Ascending aorta (tissue), 2 donors: ENCODE measurements at regions not wholly inside any gene's neighbourhood (a gene's known extent, or its start where the extent isn't known, plus 50 kb on each side); places are given as distances from the start of the nearest gene placed in this dataset.

Experiments used
- DNase-seq, 2 donors: peaks; one replicate each; pipeline ENCODE4 v3.0.0-alpha.2; 2019; ENCODE audit warnings: low spot score in 2 of 2
- H3K27ac ChIP-seq, 2 donors: fragments of 200-600 bp; sonication (generic); one replicate each; pipeline ENCODE4 v1.5.1; 2016 to 2017; ENCODE audit warnings: mild to moderate bottlenecking in 1 of 2
- H3K27me3 ChIP-seq: fragments of 200-600 bp; sonication (generic); one replicate; pipeline ENCODE4 v1.5.1; 2017
- H3K36me3 ChIP-seq, 2 donors: fragments of 200-600 bp; sonication (generic); one replicate each; pipeline ENCODE4 v1.5.1; 2016
- H3K4me1 ChIP-seq, 2 donors: fragments of 200-600 bp; sonication (generic); one replicate each; pipeline ENCODE4 v1.5.1; 2016 to 2017; ENCODE audit warnings: mild to moderate bottlenecking in 1 of 2
- H3K4me3 ChIP-seq, 2 donors: fragments of 200-600 bp; sonication (generic); one replicate each; pipeline ENCODE4 v1.5.1; 2016 to 2017; ENCODE audit warnings: mild to moderate bottlenecking in 1 of 2
- H3K9me3 ChIP-seq, 2 donors: fragments of 200-600 bp; sonication (generic); one replicate each; pipeline ENCODE4 v1.5.1; 2016
- CTCF ChIP-seq, 3 experiments: fragments of 200-600 bp in 2 of 3; fragments of 450-650 bp in 1 of 3; sonication (generic) in 2 of 3; IDR thresholded peaks; one replicate each; pipeline ENCODE4 v1.5.1; 2016 to 2019; ENCODE audit warnings: antibody characterized with exemption in 3 of 3, mild to moderate bottlenecking in 1 of 3, moderate library complexity in 1 of 3
- intact Hi-C: fragments of 100-400 bp; cut with DNase I; formaldehyde crosslinking; loops from one replicate; pipeline ENCODE4 v1.15.1; 2023

GRCh38 chr5:158529454-158529853 lies 570.3 kb downstream of the EBF1 start:
- H3K9me3 ChIP-seq: no peaks in the 10 kb centered on the region
- H3K4me1 ChIP-seq: no peaks in the 10 kb centered on the region
- no peak for DNase-seq
- no peak overlapping the region for H3K4me3 ChIP-seq
- no peaks in the 10 kb centered on the region for H3K27me3 ChIP-seq
- H3K27ac ChIP-seq: no peak overlapping the region
- intact Hi-C loops: no loop called here
- no peaks in the 10 kb centered on the region for H3K36me3 ChIP-seq
- TF ChIP-seq CTCF (IDR thresholded peaks at IDR 0.05): no peak

- TF ChIP-seq CTCF (IDR thresholded peaks at IDR 0.05): no peak
- H3K4me3 ChIP-seq: no peak overlapping the region
- H3K36me3 ChIP-seq: no peaks in the 10 kb centered on the region
- DNase-seq: no peak
- no peaks in the 10 kb centered on the region for H3K27me3 ChIP-seq
- H3K9me3 ChIP-seq: no peaks in the 10 kb centered on the region
- intact Hi-C loops: no loop called here
- H3K4me1 ChIP-seq: peaks cover 0 to 2% of the 10 kb centered on the region in 2 donors
- H3K27ac ChIP-seq: no peak overlapping the region
Measured at GRCh38 chr5:158525663-158526062, 574.1 kb downstream of the EBF1 start.

- Histone ChIP-seq H3K27me3 (no peaks in the 10 kb centered on the region), H3K4me3 (no peak overlapping the region), H3K36me3 (no peaks in the 10 kb centered on the region), H3K9me3 (no peaks in the 10 kb centered on the region), H3K4me1 (peaks cover 0 to 2% of the 10 kb centered on the region in 2 donors), H3K27ac (no peak overlapping the region)
- no peak for DNase-seq
- intact Hi-C loops: no loop called here
- TF ChIP-seq CTCF (IDR thresholded peaks at IDR 0.05): no peak
Measured at GRCh38 chr5:158524070-158524469, 575.6 kb downstream of the EBF1 start.

- TF ChIP-seq CTCF (IDR thresholded peaks at IDR 0.05): no peak
- DNase-seq: no peak
- H3K27ac ChIP-seq: no peak overlapping the region
- no peaks in the 10 kb centered on the region for H3K9me3 ChIP-seq
- no peaks in the 10 kb centered on the region for H3K36me3 ChIP-seq
- H3K4me3 ChIP-seq: no peak overlapping the region
- H3K4me1 ChIP-seq: peaks cover 0 to 2% of the 10 kb centered on the region in 2 donors
- intact Hi-C loops: no loop called here
- H3K27me3 ChIP-seq: no peaks in the 10 kb centered on the region
Measured at GRCh38 chr5:158522776-158523175, 576.9 kb downstream of the EBF1 start.

- peaks cover 0 to 2% of the 10 kb centered on the region in 2 donors for H3K4me1 ChIP-seq
- TF ChIP-seq CTCF (IDR thresholded peaks at IDR 0.05): no peak
- H3K27ac ChIP-seq: no peak overlapping the region
- no peak overlapping the region for H3K4me3 ChIP-seq
- intact Hi-C loops: no loop called here
- no peaks in the 10 kb centered on the region for H3K9me3 ChIP-seq
- no peak for DNase-seq
- H3K36me3 ChIP-seq: no peaks in the 10 kb centered on the region
- no peaks in the 10 kb centered on the region for H3K27me3 ChIP-seq
Measured at GRCh38 chr5:158521995-158522394, 577.7 kb downstream of the EBF1 start.

GRCh38 chr5:158519433-158520021 lies 580.2 kb downstream of the EBF1 start:
- no peaks in the 10 kb centered on the region for H3K36me3 ChIP-seq
- DNase-seq: no peak
- H3K27ac ChIP-seq: no peak overlapping the region
- intact Hi-C loops: no loop called here
- TF ChIP-seq CTCF (IDR thresholded peaks at IDR 0.05): no peak
- peaks cover 0 to 2% of the 10 kb centered on the region in 2 donors for H3K4me1 ChIP-seq
- H3K4me3 ChIP-seq: no peak overlapping the region
- H3K27me3 ChIP-seq: no peaks in the 10 kb centered on the region
- no peaks in the 10 kb centered on the region for H3K9me3 ChIP-seq
